Gastroesophageal sphincter (tissue), 3 donors: ENCODE measurements at regions not wholly inside any gene's neighbourhood (a gene's known extent, or its start where the extent isn't known, plus 50 kb on each side); places are given as distances from the start of the nearest gene placed in this dataset.

Experiments
- CTCF ChIP-seq, 4 experiments: fragments of 200-600 bp in 2 of 4; fragments of 450-650 bp in 2 of 4; sonication (generic) in 1 of 4; IDR thresholded peaks; one replicate each; pipeline ENCODE4 v1.5.1; 2017 to 2019; ENCODE audit warnings: antibody characterized with exemption in 4 of 4, mild to moderate bottlenecking in 2 of 4, moderate library complexity in 2 of 4
- EP300 ChIP-seq: sonication (generic); formaldehyde crosslinking; IDR thresholded peaks from one replicate; pipeline ENCODE4 v1.6.1; 2017; ENCODE audit warnings: antibody characterized with exemption, mild to moderate bottlenecking

- TF ChIP-seq CTCF (IDR thresholded peaks at IDR 0.05) (no peak), EP300 (no peak)
Measured at GRCh38 chr10:121668314-121669027, 70.2 kb upstream of the FGFR2 start.
